H1 (cell line): ENCODE measurements at regions not wholly inside any gene's neighbourhood (a gene's known extent, or its start where the extent isn't known, plus 50 kb on each side); places are given as distances from the start of the nearest gene placed in this dataset.

ENCODE experiments used
- BACH1 ChIP-seq: IDR thresholded peaks from 2 replicates; pipeline ENCODE4 v1.6.1; 2012; ENCODE audit warnings: low read length, improper control_type of control experiment
- CEBPB ChIP-seq: IDR thresholded peaks from 2 replicates; pipeline ENCODE4 v1.6.1; 2012; ENCODE audit warnings: low read depth, low read length
- TAF1 ChIP-seq: IDR thresholded peaks from 2 replicates; pipeline ENCODE4 v1.6.1; 2011; ENCODE audit warnings: mild to moderate bottlenecking, low read depth, low read length
- TEAD4 ChIP-seq: IDR thresholded peaks from 2 replicates; pipeline ENCODE4 v1.6.1; 2012; ENCODE audit warnings: low read depth, low read length, inconsistent platforms, mixed read lengths
- TF ChIP-seq, protein P1 (sequence below): fragments of 300-600 bp; sonication (generic); IDR thresholded peaks from 2 replicates; pipeline ENCODE4 v1.7.1; 2012; ENCODE audit warnings: low read length, moderate library complexity, mild to moderate bottlenecking, inconsistent platforms; ENCODE audit not compliant: insufficient replicate concordance

DNA sequence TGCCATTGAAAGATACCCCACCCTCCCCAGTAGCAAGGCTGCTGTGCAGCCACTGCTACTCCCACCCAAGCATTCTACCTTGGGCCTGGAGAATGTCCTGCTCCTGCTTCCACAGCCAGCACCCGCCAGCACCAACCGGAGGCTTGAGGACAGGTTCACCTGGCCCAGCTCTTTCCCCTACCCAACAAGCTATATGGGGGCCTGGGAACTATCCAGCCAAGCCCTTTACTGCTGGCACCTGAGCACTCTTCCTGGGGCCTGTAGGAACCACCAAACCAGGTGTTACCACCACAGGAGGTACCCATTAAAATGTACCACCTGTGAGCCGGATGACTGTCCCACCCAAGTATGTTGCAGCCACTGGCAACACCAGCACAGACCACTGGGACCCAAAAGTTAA is 86.1 kb upstream of the GHR start (continued):
- TF ChIP-seq, protein P1, sequence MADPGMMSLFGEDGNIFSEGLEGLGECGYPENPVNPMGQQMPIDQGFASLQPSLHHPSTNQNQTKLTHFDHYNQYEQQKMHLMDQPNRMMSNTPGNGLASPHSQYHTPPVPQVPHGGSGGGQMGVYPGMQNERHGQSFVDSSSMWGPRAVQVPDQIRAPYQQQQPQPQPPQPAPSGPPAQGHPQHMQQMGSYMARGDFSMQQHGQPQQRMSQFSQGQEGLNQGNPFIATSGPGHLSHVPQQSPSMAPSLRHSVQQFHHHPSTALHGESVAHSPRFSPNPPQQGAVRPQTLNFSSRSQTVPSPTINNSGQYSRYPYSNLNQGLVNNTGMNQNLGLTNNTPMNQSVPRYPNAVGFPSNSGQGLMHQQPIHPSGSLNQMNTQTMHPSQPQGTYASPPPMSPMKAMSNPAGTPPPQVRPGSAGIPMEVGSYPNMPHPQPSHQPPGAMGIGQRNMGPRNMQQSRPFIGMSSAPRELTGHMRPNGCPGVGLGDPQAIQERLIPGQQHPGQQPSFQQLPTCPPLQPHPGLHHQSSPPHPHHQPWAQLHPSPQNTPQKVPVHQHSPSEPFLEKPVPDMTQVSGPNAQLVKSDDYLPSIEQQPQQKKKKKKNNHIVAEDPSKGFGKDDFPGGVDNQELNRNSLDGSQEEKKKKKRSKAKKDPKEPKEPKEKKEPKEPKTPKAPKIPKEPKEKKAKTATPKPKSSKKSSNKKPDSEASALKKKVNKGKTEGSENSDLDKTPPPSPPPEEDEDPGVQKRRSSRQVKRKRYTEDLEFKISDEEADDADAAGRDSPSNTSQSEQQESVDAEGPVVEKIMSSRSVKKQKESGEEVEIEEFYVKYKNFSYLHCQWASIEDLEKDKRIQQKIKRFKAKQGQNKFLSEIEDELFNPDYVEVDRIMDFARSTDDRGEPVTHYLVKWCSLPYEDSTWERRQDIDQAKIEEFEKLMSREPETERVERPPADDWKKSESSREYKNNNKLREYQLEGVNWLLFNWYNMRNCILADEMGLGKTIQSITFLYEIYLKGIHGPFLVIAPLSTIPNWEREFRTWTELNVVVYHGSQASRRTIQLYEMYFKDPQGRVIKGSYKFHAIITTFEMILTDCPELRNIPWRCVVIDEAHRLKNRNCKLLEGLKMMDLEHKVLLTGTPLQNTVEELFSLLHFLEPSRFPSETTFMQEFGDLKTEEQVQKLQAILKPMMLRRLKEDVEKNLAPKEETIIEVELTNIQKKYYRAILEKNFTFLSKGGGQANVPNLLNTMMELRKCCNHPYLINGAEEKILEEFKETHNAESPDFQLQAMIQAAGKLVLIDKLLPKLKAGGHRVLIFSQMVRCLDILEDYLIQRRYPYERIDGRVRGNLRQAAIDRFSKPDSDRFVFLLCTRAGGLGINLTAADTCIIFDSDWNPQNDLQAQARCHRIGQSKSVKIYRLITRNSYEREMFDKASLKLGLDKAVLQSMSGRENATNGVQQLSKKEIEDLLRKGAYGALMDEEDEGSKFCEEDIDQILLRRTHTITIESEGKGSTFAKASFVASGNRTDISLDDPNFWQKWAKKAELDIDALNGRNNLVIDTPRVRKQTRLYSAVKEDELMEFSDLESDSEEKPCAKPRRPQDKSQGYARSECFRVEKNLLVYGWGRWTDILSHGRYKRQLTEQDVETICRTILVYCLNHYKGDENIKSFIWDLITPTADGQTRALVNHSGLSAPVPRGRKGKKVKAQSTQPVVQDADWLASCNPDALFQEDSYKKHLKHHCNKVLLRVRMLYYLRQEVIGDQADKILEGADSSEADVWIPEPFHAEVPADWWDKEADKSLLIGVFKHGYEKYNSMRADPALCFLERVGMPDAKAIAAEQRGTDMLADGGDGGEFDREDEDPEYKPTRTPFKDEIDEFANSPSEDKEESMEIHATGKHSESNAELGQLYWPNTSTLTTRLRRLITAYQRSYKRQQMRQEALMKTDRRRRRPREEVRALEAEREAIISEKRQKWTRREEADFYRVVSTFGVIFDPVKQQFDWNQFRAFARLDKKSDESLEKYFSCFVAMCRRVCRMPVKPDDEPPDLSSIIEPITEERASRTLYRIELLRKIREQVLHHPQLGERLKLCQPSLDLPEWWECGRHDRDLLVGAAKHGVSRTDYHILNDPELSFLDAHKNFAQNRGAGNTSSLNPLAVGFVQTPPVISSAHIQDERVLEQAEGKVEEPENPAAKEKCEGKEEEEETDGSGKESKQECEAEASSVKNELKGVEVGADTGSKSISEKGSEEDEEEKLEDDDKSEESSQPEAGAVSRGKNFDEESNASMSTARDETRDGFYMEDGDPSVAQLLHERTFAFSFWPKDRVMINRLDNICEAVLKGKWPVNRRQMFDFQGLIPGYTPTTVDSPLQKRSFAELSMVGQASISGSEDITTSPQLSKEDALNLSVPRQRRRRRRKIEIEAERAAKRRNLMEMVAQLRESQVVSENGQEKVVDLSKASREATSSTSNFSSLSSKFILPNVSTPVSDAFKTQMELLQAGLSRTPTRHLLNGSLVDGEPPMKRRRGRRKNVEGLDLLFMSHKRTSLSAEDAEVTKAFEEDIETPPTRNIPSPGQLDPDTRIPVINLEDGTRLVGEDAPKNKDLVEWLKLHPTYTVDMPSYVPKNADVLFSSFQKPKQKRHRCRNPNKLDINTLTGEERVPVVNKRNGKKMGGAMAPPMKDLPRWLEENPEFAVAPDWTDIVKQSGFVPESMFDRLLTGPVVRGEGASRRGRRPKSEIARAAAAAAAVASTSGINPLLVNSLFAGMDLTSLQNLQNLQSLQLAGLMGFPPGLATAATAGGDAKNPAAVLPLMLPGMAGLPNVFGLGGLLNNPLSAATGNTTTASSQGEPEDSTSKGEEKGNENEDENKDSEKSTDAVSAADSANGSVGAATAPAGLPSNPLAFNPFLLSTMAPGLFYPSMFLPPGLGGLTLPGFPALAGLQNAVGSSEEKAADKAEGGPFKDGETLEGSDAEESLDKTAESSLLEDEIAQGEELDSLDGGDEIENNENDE = no peak
- TF ChIP-seq TEAD4 = no peak
- no peak for TF ChIP-seq CEBPB
- TF ChIP-seq TAF1 = no peak
- no peak for TF ChIP-seq BACH1
